ENCODE measurements at regions not wholly inside any gene's neighbourhood (a gene's known extent, or its start where the extent isn't known, plus 50 kb on each side); places are given as distances from the start of the nearest gene placed in this dataset.
"Not testable (repeated sequence)": the region's sequence is repeated elsewhere in the genome, so short reads cannot be mapped to it uniquely, and the experiment has no call there.

GRCh38 chrX:115983148-115983547, 187.4 kb upstream of the AGTR2 start:
- not testable (repeated sequence) for H3K9ac ChIP-seq (ENCODE audit: low read depth, low read length); H3K4me1 ChIP-seq (ENCODE audit: control insufficient read depth, insufficient read depth, low read length); H3K4me2 ChIP-seq (ENCODE audit: low read length); H3K9me3 ChIP-seq (replicated peaks; ENCODE audit: low read length); H3K4me3 ChIP-seq (ENCODE audit: low read length); H3K36me3 ChIP-seq (ENCODE audit: insufficient read depth, low read length); H3K27me3 ChIP-seq (ENCODE audit: control insufficient read depth, insufficient read depth, low read length)

DNA sequence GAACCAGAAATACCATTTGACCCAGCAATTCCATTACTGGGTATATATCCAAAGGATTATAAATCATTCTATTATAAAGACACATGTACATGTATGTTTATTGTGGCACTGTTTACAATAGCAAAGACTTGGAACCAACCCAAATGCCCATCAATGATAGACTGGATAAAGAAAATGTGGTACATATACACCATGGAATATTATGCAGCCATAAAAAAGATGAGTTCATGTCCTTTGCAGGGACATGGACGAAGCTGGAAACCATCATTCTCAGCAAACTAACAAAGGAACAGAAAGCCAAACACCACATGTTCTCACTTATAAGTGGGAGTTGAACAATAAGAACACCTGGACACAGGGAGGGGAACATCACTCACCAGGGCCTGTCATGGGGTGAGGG, 183.1 kb upstream of the AGTR2 start:
- not testable (repeated sequence) for H3K4me3 ChIP-seq (ENCODE audit: low read length); H3K9ac ChIP-seq (ENCODE audit: low read depth, low read length); H3K36me3 ChIP-seq (ENCODE audit: insufficient read depth, low read length)

GRCh38 chrX:115988825-115989224, 181.7 kb upstream of the AGTR2 start:
- Histone ChIP-seq H3K27me3 (ENCODE audit: control insufficient read depth, insufficient read depth, low read length) (peaks cover 13% of the 10 kb centered on the region), H3K4me2 (ENCODE audit: low read length) (no peak overlapping the region), H3K9ac (ENCODE audit: low read depth, low read length) (no peak overlapping the region), H3K36me3 (ENCODE audit: insufficient read depth, low read length) (no peaks in the 10 kb centered on the region), H3K4me1 (ENCODE audit: control insufficient read depth, insufficient read depth, low read length) (no peaks in the 10 kb centered on the region), H3K9me3 (replicated peaks; ENCODE audit: low read length) (no peaks in the 10 kb centered on the region), H3K4me3 (ENCODE audit: low read length) (no peak overlapping the region)

More for the DNA sequence above, 183.1 kb upstream of the AGTR2 start:
- not testable (repeated sequence) for H3K4me2 ChIP-seq (ENCODE audit: low read length); H3K9me3 ChIP-seq (replicated peaks; ENCODE audit: low read length); H3K27me3 ChIP-seq (ENCODE audit: control insufficient read depth, insufficient read depth, low read length); H3K4me1 ChIP-seq (ENCODE audit: control insufficient read depth, insufficient read depth, low read length)

DNA sequence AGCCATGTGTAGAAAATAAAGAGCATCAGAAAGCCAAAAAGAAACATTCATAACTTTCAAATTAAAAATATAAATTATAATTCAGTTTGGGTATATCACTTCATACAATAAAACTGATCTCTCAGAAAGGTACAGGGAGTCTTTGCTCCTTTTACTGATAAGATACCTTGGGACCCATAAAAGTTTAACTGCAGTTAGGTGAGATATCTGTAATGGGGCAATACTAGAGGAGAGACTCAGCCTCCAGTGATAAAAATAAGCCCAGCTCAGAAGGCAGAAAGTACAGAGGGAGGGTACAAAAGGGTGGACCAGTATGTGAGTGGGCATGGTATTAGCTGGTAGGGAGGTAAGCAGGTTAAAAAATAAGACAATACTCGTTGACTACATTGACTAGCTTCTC, 180.9 kb upstream of the AGTR2 start:
- Histone ChIP-seq H3K9ac (ENCODE audit: low read depth, low read length) (no peak overlapping the region), H3K36me3 (ENCODE audit: insufficient read depth, low read length) (no peaks in the 10 kb centered on the region), H3K4me3 (ENCODE audit: low read length) (no peak overlapping the region), H3K4me1 (ENCODE audit: control insufficient read depth, insufficient read depth, low read length) (no peaks in the 10 kb centered on the region), H3K4me2 (ENCODE audit: low read length) (no peak overlapping the region), H3K9me3 (replicated peaks; ENCODE audit: low read length) (no peaks in the 10 kb centered on the region), H3K27me3 (ENCODE audit: control insufficient read depth, insufficient read depth, low read length) (peaks cover 14% of the 10 kb centered on the region)

DNA sequence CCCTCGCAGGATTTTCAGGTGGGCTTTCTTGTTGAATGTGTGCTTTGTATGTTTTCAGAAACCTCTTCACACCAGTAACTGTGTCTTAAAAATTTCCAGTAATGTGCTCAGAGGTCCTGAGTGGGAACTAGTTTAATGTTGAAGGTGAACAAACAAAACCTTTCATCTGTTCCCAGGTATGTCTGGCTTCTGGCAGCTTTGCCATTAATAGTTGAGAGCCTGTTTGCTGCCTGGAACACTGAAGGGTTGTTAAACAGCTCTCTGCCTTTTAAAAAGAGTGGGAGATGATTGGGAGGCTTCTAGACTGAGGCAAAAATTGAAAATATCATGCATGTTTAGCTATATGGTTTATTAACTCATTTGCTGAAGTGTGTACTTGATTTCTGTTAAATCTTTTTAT, 161.2 kb upstream of the AGTR2 start:
- H3K4me1 ChIP-seq (ENCODE audit: control insufficient read depth, insufficient read depth, low read length): no peaks in the 10 kb centered on the region
- H3K4me2 ChIP-seq (ENCODE audit: low read length): no peak overlapping the region
- no peaks in the 10 kb centered on the region for H3K9me3 ChIP-seq (replicated peaks; ENCODE audit: low read length)
- H3K27me3 ChIP-seq (ENCODE audit: control insufficient read depth, insufficient read depth, low read length): peaks cover 54% of the 10 kb centered on the region
- no peak overlapping the region for H3K9ac ChIP-seq (ENCODE audit: low read depth, low read length)
- H3K4me3 ChIP-seq (ENCODE audit: low read length): no peak overlapping the region
- no peaks in the 10 kb centered on the region for H3K36me3 ChIP-seq (ENCODE audit: insufficient read depth, low read length)

DNA sequence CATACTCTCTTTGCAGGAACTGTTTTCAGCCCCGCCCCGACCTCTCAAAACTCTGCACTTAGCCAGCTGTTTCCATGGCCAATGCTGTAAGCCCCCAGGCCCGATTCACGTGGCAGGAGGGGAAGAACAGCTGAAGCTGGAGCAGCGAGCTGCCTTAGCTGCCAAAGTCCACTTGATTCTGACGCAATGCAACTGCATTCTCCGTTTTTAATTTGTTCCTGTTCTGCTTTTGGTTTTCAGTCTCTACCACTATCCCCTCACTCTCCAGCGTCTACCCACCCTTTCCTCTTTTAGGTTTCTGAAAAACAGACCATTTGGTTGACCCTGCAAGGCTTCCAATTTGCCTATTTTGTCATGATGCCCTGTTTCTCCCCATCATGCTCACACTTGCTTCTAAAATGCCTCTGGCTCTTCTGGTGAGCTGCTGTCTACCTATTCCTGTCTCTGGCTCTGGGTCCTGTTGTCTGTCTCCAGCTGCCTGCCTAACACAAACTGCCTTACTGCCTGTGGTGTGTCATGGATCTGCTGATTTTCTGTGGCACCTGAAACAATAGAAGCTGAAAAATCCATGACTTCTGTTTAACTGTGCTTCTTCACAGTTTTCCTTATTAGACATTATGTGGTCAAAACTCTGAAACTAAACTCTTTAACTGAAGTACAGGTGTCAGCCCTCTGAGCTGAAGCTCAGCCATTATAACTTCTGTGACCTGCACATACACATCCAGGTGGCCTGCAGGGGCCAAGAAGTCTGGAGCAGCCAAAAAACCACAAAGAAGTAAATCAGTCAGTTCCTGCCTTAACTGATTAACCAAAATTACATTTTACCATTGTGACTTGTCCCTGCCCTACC, 160.5 kb upstream of the AGTR2 start:
- Histone ChIP-seq H3K4me2 (ENCODE audit: low read length) (no peak overlapping the region), H3K36me3 (ENCODE audit: insufficient read depth, low read length) (no peaks in the 10 kb centered on the region), H3K9me3 (replicated peaks; ENCODE audit: low read length) (no peaks in the 10 kb centered on the region), H3K9ac (ENCODE audit: low read depth, low read length) (no peak overlapping the region), H3K4me3 (ENCODE audit: low read length) (no peak overlapping the region), H3K4me1 (ENCODE audit: control insufficient read depth, insufficient read depth, low read length) (no peaks in the 10 kb centered on the region), H3K27me3 (ENCODE audit: control insufficient read depth, insufficient read depth, low read length) (peaks cover 49% of the 10 kb centered on the region)

- Histone ChIP-seq H3K4me3 (ENCODE audit: low read length) (no peak overlapping the region), H3K9ac (ENCODE audit: low read depth, low read length) (no peak overlapping the region), H3K27me3 (ENCODE audit: control insufficient read depth, insufficient read depth, low read length) (peaks cover 44% of the 10 kb centered on the region), H3K4me2 (ENCODE audit: low read length) (no peak overlapping the region), H3K9me3 (replicated peaks; ENCODE audit: low read length) (no peaks in the 10 kb centered on the region), H3K36me3 (ENCODE audit: insufficient read depth, low read length) (no peaks in the 10 kb centered on the region), H3K4me1 (ENCODE audit: control insufficient read depth, insufficient read depth, low read length) (no peaks in the 10 kb centered on the region)
Measured at GRCh38 chrX:116010939-116011338, 159.6 kb upstream of the AGTR2 start.

DNA sequence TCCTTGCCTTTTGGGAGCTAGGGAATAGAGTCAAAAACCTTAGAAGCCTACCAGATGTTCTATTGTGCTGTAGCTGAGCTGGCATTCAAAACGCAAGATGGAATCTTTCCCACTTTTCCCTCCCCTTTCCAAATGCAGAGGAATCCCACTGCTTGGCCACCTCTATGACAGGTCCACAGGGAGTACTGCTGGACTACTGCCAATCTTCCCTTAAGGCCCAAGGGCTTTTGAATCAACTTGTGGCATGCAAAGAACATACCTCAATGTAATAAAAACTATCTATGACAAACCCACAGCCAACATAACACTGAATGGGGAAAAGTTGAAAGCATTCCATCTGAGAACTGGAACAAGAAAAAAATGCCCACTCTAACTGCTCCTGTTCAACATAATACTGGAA, 139.2 kb upstream of the AGTR2 start:
- no peak overlapping the region for H3K9ac ChIP-seq (ENCODE audit: low read depth, low read length)
- H3K36me3 ChIP-seq (ENCODE audit: insufficient read depth, low read length): no peaks in the 10 kb centered on the region
- no peak overlapping the region for H3K4me2 ChIP-seq (ENCODE audit: low read length)
- H3K4me1 ChIP-seq (ENCODE audit: control insufficient read depth, insufficient read depth, low read length): no peaks in the 10 kb centered on the region
- no peak overlapping the region for H3K4me3 ChIP-seq (ENCODE audit: low read length)
- no peaks in the 10 kb centered on the region for H3K9me3 ChIP-seq (replicated peaks; ENCODE audit: low read length)
- H3K27me3 ChIP-seq (ENCODE audit: control insufficient read depth, insufficient read depth, low read length): no peaks in the 10 kb centered on the region
